ENCODE measurements at regions not wholly inside any gene's neighbourhood (a gene's known extent, or its start where the extent isn't known, plus 50 kb on each side); places are given as distances from the start of the nearest gene placed in this dataset.

DNA sequence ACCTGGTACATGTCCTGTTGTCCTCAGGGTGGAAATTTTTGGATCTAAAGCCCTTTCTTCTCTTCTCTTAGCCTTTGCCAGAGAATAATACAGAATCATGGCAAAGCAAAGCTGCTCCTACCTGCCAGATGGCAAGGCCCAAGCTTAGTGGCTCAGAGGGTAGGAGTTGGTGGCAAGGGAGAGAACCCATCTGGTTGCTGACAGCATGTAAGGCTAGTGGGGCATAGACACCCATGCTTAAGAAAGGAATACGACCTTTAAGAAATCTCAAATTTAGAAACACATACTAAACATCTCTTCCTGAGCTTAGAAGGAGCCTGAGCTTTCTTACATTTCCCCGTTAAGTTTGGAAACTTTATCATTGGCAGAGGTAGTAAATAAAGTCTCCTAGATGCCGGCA, 395.0 kb upstream of the SOX9 start:
- TF ChIP-seq POLR2A (IDR thresholded peaks at IDR 0.05; ENCODE audit: low read depth, low read length) (no peak), POLR2AphosphoS5 (IDR thresholded peaks at IDR 0.05; ENCODE audit: low read depth, low read length) (no peak), TAF1 (IDR thresholded peaks at IDR 0.05; ENCODE audit: low read depth, low read length) (no peak), SPI1 (IDR thresholded peaks at IDR 0.05; ENCODE audit: low read depth, low read length) (no peak), POU2F2 (IDR thresholded peaks at IDR 0.05; ENCODE audit: low read depth, low read length) (no peak)
